HepG2 (cell line): ENCODE measurements at regions not wholly inside any gene's neighbourhood (a gene's known extent, or its start where the extent isn't known, plus 50 kb on each side); places are given as distances from the start of the nearest gene placed in this dataset.

Experiments used
- ATAC-seq: fragments of 200-7000 bp; cut with Tn5 transposase; 3 replicates; pipeline ENCODE4 v1.9.1; 2020; ENCODE audit warnings: mild to moderate bottlenecking, moderate library complexity
- BruUV-seq: library from RNA; stranded (reverse); fragments of 400-500 nt; replicated peaks from 2 replicates; lab custom pipeline; 2021; lab: Mats Ljungman, UMichigan
- CTCF ChIA-PET: fragments of 300-600 bp; formaldehyde crosslinking; extraction: SDS; loops from one replicate; lab custom pipeline; 2021; ENCODE audit warnings: low total read pairs, inconsistent platforms, low intra/inter-chr PET ratio; lab: Yijun Ruan, JAX
- POLR2A ChIA-PET: fragments of 350-600 bp; sonication (Branson Sonifier 250); formaldehyde crosslinking; loops from one replicate; lab custom pipeline; 2020; ENCODE audit warnings: antibody characterized with exemption, inconsistent platforms; lab: Yijun Ruan, JAX
- DNase-seq: peaks from one replicate; pipeline ENCODE4 v3.0.0-alpha.2; 2015; ENCODE audit warnings: low spot score
- FAIRE-seq: peaks from 3 replicates; lab custom pipeline; 2011; peaks lifted over from hg19 to GRCh38; lab: Jason Lieb, UNC
- H2AFZ ChIP-seq: one replicate; pipeline ENCODE4 v1.6.1; 2011; ENCODE audit warnings: low read length, inconsistent platforms
- H3K27ac ChIP-seq: fragments of 300-600 bp; 3 replicates; pipeline ENCODE4 v1.8.0; 2011; ENCODE audit warnings: mixed run types, mild to moderate bottlenecking, mixed read lengths, low read length, inconsistent platforms; ENCODE audit not compliant: insufficient read depth; ENCODE audit errors: extremely low read length
- H3K27me3 ChIP-seq, 2 experiments: fragments of 200-600 bp in 1 of 2; 2 replicates in 1 of 2; 3 replicates in 1 of 2; pipeline versions ENCODE4 v1.6.0 to v1.8.0; 2011; ENCODE audit warnings: low read length in 2 of 2, mild to moderate bottlenecking in 2 of 2, moderate library complexity in 2 of 2, inconsistent platforms in 1 of 2; ENCODE audit not compliant: insufficient read depth in 2 of 2, control insufficient read depth in 1 of 2
- H3K36me3 ChIP-seq, 2 experiments: fragments of 200-600 bp in 1 of 2; replicated peaks in 1 of 2; 2 replicates in 1 of 2; 3 replicates in 1 of 2; pipeline versions ENCODE4 v1.5.1 to v1.8.0; 2011; ENCODE audit warnings: low read length in 2 of 2, inconsistent platforms in 1 of 2; ENCODE audit not compliant: insufficient read depth in 2 of 2, control insufficient read depth in 1 of 2
- H3K4me1 ChIP-seq: 2 replicates; pipeline ENCODE4 v1.5.1; 2012; ENCODE audit warnings: low read length, inconsistent platforms; ENCODE audit not compliant: insufficient read depth
- H3K4me2 ChIP-seq: 2 replicates; pipeline ENCODE4 v1.6.0; 2011; ENCODE audit warnings: low read depth, low read length, inconsistent platforms
- H3K4me3 ChIP-seq, 3 experiments: fragments of 200-600 bp in 1 of 3; sonication (generic), shearing (Covaris generic) in 1 of 3; replicated peaks in 1 of 3; 2 replicates each; pipeline ENCODE4 v1.5.1; 2011 to 2016; ENCODE audit warnings: low read length in 3 of 3, inconsistent platforms in 2 of 3, low read depth in 2 of 3, mild to moderate bottlenecking in 2 of 3, control low read depth in 1 of 3, mixed read lengths in 1 of 3; ENCODE audit not compliant: insufficient read depth in 1 of 3
- H3K79me2 ChIP-seq: one replicate; pipeline ENCODE4 v1.6.1; 2011; ENCODE audit warnings: low read length, inconsistent platforms; ENCODE audit not compliant: insufficient read depth
- H3K9ac ChIP-seq: 2 replicates; pipeline ENCODE4 v1.6.0; 2011; ENCODE audit warnings: mild to moderate bottlenecking, low read depth, low read length, inconsistent platforms; ENCODE audit not compliant: insufficient read depth
- H3K9me3 ChIP-seq: 2 replicates; pipeline ENCODE4 v1.5.1; 2012; ENCODE audit warnings: mild to moderate bottlenecking, low read length
- H4K20me1 ChIP-seq: 2 replicates; pipeline ENCODE4 v1.6.0; 2011; ENCODE audit warnings: inconsistent platforms, mild to moderate bottlenecking, low read length, moderate library complexity; ENCODE audit not compliant: insufficient read depth
- ARID3A ChIP-seq: IDR thresholded peaks from 2 replicates; pipeline ENCODE4 v1.6.1; 2012; ENCODE audit warnings: low read depth, low read length, improper control_type of control experiment
- CHCHD3 ChIP-seq: sonication (generic); formaldehyde crosslinking; IDR thresholded peaks from 2 replicates; pipeline ENCODE4 v1.8.0; 2022; ENCODE audit warnings: mild to moderate bottlenecking, missing genetic modification reagents, moderate library complexity
- GABPA ChIP-seq, 2 experiments: IDR thresholded peaks; 2 replicates each; pipeline ENCODE4 v1.6.1; 2011 to 2016; ENCODE audit warnings: low read depth in 2 of 2, low read length in 1 of 2, missing biosample characterization in 1 of 2, missing genetic modification characterization in 1 of 2
- GPBP1L1 ChIP-seq: sonication (generic); formaldehyde crosslinking; IDR thresholded peaks from 2 replicates; pipeline ENCODE4 v1.5.0; 2020; ENCODE audit warnings: mild to moderate bottlenecking, missing genetic modification reagents
- HIVEP1 ChIP-seq: sonication (generic); formaldehyde crosslinking; IDR thresholded peaks from 2 replicates; pipeline ENCODE4 v1.4.0; 2020; ENCODE audit warnings: mild to moderate bottlenecking, missing genetic modification reagents
- MLLT10 ChIP-seq: sonication (generic); formaldehyde crosslinking; IDR thresholded peaks from 2 replicates; pipeline ENCODE4 v1.4.0; 2020; ENCODE audit warnings: missing genetic modification reagents
- MXD3 ChIP-seq: IDR thresholded peaks from 2 replicates; pipeline ENCODE4 v1.6.1; 2016; ENCODE audit warnings: mild to moderate bottlenecking, missing biosample characterization, missing genetic modification reagents
- MZF1 ChIP-seq: sonication (generic); formaldehyde crosslinking; IDR thresholded peaks from 2 replicates; pipeline ENCODE4 v1.8.1; 2023; ENCODE audit warnings: mild to moderate bottlenecking, missing genetic modification reagents, borderline replicate concordance
- SKI ChIP-seq: fragments of 450-650 bp; IDR thresholded peaks from one replicate; pipeline ENCODE4 v1.6.1; 2018; ENCODE audit warnings: mild to moderate bottlenecking; ENCODE audit not compliant: partially characterized antibody
- ZBTB1 ChIP-seq: sonication (generic); formaldehyde crosslinking; IDR thresholded peaks from 2 replicates; pipeline ENCODE4 v1.4.0; 2020; ENCODE audit warnings: missing genetic modification reagents, borderline replicate concordance
- ZNF761 ChIP-seq: sonication (generic); formaldehyde crosslinking; conservative IDR thresholded peaks from 2 replicates; pipeline ENCODE4 v1.4.0; 2020; ENCODE audit warnings: mild to moderate bottlenecking, missing genetic modification reagents
- WGBS: methylation state at CpG from one replicate; pipeline ENCODE4 v1.1.6; 2017; ENCODE audit warnings: low lambda C conversion rate; 5-methylcytosine and 5-hydroxymethylcytosine counted together
- in situ Hi-C: cut with HindIII; loops from 2 replicates; pipeline ENCODE4 v1.10.0; 2017; ENCODE audit warnings: low pct_unique_long_range_greater_than_20kb; ENCODE audit not compliant: extremely low pct_ligation_motif_present
- intact Hi-C: fragments of 100-400 bp; cut with micrococcal nuclease; formaldehyde crosslinking; loops from one replicate; pipeline ENCODE4 v1.10.0; 2022; ENCODE audit not compliant: unreplicated experiment

GRCh38 chr19:33977756-33978685 lies 181.4 kb downstream of the KCTD15 start:
- Histone ChIP-seq H3K4me3 (no peak overlapping the region), H3K36me3 (no peaks in the 10 kb centered on the region), H3K27me3 (no peaks in the 10 kb centered on the region), H3K27ac (no peak overlapping the region), H3K79me2 (no peaks in the 10 kb centered on the region), H3K4me2 (no peak overlapping the region), H3K4me1 (no peaks in the 10 kb centered on the region), H2AFZ (no peak overlapping the region), H4K20me1 (no peaks in the 10 kb centered on the region), H3K9me3 (no peaks in the 10 kb centered on the region), H3K9ac (no peak overlapping the region)
- POLR2A ChIA-PET = no interaction called here
- DNase-seq (no peak), FAIRE-seq (no peak), ATAC-seq (no peak)
- intact Hi-C loops (no loop called here), in situ Hi-C loops (no loop called here)
- CTCF ChIA-PET = no interaction called here
- no peak for TF ChIP-seq HIVEP1
- TF ChIP-seq GPBP1L1 (CRISPR knock-in tag) = no peak
- TF ChIP-seq ZNF761 (CRISPR knock-in tag) = no peak
- no peak for TF ChIP-seq MXD3 (CRISPR knock-in tag)
- TF ChIP-seq GABPA (IDR thresholded peaks at IDR 0.05; ENCODE audit: low read depth, low read length) = no peak
- no peak for TF ChIP-seq GABPA (CRISPR knock-in tag; IDR thresholded peaks at IDR 0.05; ENCODE audit: low read depth)
- TF ChIP-seq SKI = no peak
- TF ChIP-seq ZBTB1 (CRISPR knock-in tag) = no peak
- TF ChIP-seq MLLT10 (CRISPR knock-in tag) = no peak
- TF ChIP-seq MZF1 = no peak
- no peak for TF ChIP-seq ARID3A
- no peak for TF ChIP-seq CHCHD3 (CRISPR knock-in tag)
- BruUV-seq = no TSS peak
- 20% methylated on average over 4 of the region's 4 CpGs for WGBS
